ENCODE measurements at regions not wholly inside any gene's neighbourhood (a gene's known extent, or its start where the extent isn't known, plus 50 kb on each side); places are given as distances from the start of the nearest gene placed in this dataset.
"Not testable (repeated sequence)": the region's sequence is repeated elsewhere in the genome, so short reads cannot be mapped to it uniquely, and the experiment has no call there.

DNA sequence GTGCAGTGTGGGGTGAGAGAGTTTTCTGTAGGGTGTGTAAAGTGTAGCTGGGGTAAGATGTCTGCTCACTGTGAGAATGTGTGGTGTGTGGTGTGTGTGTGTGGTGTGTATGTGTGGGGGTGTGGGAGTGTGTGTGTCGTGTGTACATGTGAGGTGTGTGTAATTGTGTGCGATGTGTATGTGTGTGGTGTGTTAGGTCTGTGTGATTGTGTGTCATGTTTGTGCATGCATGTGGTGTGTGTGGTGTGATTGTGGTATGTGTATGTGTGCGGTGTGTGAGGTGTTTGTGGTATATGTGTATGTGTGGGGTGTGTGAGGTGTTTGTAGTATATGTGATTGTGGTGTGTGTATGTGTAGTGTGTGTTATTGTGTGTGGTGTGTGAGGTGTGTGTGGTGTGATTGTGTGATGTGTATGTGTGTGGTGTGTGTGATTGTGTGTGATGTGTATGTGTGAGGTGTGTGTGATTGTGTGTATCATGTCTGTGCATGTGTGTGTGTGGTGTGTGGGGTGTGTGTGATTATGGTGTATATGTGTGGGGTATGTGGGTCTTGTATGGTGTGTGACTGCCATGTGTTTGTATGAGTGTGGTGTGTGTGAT, 241.7 kb upstream of the HDAC4 start:
- H3K36me3 ChIP-seq, result no peaks in the 10 kb centered on the region
- no peak for DNase-seq
- no peak overlapping the region for H3K27ac ChIP-seq
- no peak overlapping the region for H3K4me3 ChIP-seq
- WGBS, 2 donors (ENCODE audit: low coverage in 1 of 2), result 84 to 100% methylated on average over 2 to 3 of the region's 3 CpGs
- intact Hi-C loops (cut with DNase I; ENCODE audit: low total_unique reads) (no loop called here), in situ Hi-C loops (cut with MboI; ENCODE audit: low pct_ligation_motif_present in 1 of 4, low pct_unique_long_range_greater_than_20kb in 1 of 4, low sequenced_read_pairs in 3 of 4) (no loop called here)
- TF ChIP-seq, protein P1, sequence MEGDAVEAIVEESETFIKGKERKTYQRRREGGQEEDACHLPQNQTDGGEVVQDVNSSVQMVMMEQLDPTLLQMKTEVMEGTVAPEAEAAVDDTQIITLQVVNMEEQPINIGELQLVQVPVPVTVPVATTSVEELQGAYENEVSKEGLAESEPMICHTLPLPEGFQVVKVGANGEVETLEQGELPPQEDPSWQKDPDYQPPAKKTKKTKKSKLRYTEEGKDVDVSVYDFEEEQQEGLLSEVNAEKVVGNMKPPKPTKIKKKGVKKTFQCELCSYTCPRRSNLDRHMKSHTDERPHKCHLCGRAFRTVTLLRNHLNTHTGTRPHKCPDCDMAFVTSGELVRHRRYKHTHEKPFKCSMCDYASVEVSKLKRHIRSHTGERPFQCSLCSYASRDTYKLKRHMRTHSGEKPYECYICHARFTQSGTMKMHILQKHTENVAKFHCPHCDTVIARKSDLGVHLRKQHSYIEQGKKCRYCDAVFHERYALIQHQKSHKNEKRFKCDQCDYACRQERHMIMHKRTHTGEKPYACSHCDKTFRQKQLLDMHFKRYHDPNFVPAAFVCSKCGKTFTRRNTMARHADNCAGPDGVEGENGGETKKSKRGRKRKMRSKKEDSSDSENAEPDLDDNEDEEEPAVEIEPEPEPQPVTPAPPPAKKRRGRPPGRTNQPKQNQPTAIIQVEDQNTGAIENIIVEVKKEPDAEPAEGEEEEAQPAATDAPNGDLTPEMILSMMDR (IDR thresholded peaks at IDR 0.05), result no peak
- TF ChIP-seq POLR2AphosphoS5 (IDR thresholded peaks at IDR 0.05) (no peak), POLR2A (IDR thresholded peaks at IDR 0.05) (no peak), EP300 (IDR thresholded peaks at IDR 0.05; ENCODE audit: low read depth) (no peak)
- no peaks in the 10 kb centered on the region for H3K4me1 ChIP-seq
- peaks cover 3% of the 10 kb centered on the region for H3K27me3 ChIP-seq
- no peaks in the 10 kb centered on the region for H3K9me3 ChIP-seq

DNA sequence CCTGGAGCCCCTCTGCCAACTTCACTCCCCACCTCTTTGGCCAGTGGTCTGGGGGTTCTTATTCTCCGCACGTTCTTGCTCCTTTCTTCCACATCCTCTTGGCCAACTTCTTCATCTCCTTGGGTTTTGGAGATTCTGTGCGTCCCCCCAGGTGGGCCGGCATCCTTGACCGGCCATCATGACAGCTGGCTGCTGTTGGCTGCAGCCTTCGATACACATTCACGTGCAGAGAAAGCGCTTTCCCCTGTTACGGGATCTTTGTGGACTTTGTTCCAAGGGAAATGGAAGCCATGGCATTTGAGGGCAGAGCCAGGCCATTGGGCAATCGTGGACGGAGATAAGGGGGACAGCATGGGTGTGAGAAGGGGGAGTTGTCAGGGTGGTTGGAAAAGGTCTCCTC, 241.1 kb upstream of the HDAC4 start:
- DNase-seq; H3K4me3 ChIP-seq; H3K27ac ChIP-seq; intact Hi-C loops (cut with DNase I; ENCODE audit: low total_unique reads); H3K27me3 ChIP-seq; H3K9me3 ChIP-seq; H3K36me3 ChIP-seq; H3K4me1 ChIP-seq; in situ Hi-C loops (cut with MboI; ENCODE audit: low pct_ligation_motif_present in 1 of 4, low pct_unique_long_range_greater_than_20kb in 1 of 4, low sequenced_read_pairs in 3 of 4): not testable (repeated sequence)
- WGBS, 2 donors (ENCODE audit: low coverage in 1 of 2), result 83% methylated on average over 11 of the region's 11 CpGs; no CpG with 5 or more reads in 1 of the 2 donors

DNA sequence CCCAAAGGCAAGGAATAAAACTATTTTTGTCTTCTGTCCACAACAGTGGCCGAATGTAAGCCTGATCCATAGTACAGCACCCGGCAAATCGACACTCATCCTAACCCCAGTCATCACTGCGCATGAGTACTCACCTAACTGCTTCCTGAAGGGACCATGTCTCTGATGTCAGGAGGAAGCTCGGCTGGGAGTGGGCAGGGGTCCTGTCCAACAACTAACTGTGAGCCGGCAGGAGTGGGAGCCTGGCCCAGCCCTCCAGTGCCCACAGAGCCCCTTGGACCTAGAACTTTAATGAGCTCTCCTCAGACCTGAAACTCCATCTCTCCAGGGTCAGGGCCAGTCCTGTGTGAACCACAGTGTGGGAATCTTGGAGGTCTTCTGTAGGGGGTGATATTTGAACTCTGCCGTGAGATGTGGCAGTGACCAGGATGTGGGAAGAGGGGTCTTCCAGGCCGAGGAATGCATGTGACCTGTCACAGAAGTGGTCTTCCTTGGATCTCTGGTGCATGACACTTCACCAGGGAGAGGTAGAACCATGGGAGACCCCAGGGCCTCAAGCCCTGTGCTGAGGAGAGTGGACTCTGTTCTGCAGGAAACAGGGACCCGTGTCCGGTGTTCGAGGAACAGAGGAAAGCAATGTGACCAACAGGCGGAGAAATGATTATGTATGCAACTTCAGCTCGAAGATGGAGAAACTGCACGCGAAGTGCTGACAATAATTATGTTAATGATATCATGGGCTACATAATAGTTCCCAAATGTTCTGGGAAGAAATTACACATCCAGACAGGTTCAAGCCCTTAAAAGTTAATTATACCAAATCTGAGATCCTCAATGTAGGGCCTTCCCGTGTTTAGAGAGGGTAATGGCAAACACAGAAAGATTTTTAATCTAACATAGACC, 240.1 kb upstream of the HDAC4 start:
- Histone ChIP-seq H3K27ac (no peak overlapping the region), H3K27me3 (no peaks in the 10 kb centered on the region), H3K4me3 (no peak overlapping the region), H3K36me3 (no peaks in the 10 kb centered on the region), H3K9me3 (no peaks in the 10 kb centered on the region), H3K4me1 (no peaks in the 10 kb centered on the region)
- in situ Hi-C loops (cut with MboI; ENCODE audit: low pct_ligation_motif_present in 1 of 4, low pct_unique_long_range_greater_than_20kb in 1 of 4, low sequenced_read_pairs in 3 of 4), result no loop called here
- TF ChIP-seq EP300 (IDR thresholded peaks at IDR 0.05; ENCODE audit: low read depth) (no peak), POLR2AphosphoS5 (IDR thresholded peaks at IDR 0.05) (no peak)
- TF ChIP-seq, protein P1 (IDR thresholded peaks at IDR 0.05), result no peak
- intact Hi-C loops (cut with DNase I; ENCODE audit: low total_unique reads), result no loop called here
- 85 to 90% methylated on average over 2 to 16 of the region's 16 CpGs for WGBS, 2 donors (ENCODE audit: low coverage in 1 of 2)
- DNase-seq, result no peak

DNA sequence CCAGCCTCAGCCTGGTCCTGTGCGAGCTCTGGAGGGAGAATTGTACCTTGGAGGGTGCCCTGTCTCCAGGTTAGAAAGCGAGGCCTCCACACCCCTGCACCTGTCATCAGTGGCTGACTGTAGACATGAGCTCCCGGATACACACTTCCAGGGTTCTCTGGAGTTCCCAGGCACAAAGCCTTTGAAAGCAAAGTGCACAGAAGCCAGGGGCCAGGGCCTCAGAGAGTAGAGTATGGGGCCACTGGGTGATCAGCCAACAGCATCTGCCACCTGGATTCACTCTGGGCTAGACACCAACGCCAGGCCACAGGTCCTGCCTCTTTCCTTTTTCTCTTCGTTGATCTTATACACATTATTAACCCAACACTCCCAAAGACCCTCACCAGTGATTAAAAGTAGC, 239.4 kb upstream of the HDAC4 start:
- in situ Hi-C loops (cut with MboI; ENCODE audit: low pct_ligation_motif_present in 1 of 4, low pct_unique_long_range_greater_than_20kb in 1 of 4, low sequenced_read_pairs in 3 of 4) (no loop called here), intact Hi-C loops (cut with DNase I; ENCODE audit: low total_unique reads) (no loop called here)
- Histone ChIP-seq H3K4me3 (no peak overlapping the region), H3K4me1 (no peaks in the 10 kb centered on the region), H3K36me3 (no peaks in the 10 kb centered on the region), H3K9me3 (no peaks in the 10 kb centered on the region), H3K27me3 (no peaks in the 10 kb centered on the region), H3K27ac (no peak overlapping the region)
- TF ChIP-seq POLR2AphosphoS5 (IDR thresholded peaks at IDR 0.05) (no peak), POLR2A (IDR thresholded peaks at IDR 0.05) (no peak), EP300 (IDR thresholded peaks at IDR 0.05; ENCODE audit: low read depth) (no peak)
- TF ChIP-seq, protein P1 (IDR thresholded peaks at IDR 0.05), result no peak
- WGBS, 2 donors (ENCODE audit: low coverage in 1 of 2), result 60 to 63% methylated on average over 2 to 5 of the region's 5 CpGs
- DNase-seq, result no peak
